GM13977 (cell line): ENCODE measurements at regions not wholly inside any gene's neighbourhood (a gene's known extent, or its start where the extent isn't known, plus 50 kb on each side); places are given as distances from the start of the nearest gene placed in this dataset.

Experiments
- DNase-seq: peaks from one replicate; pipeline ENCODE4 v3.0.0; 2012; ENCODE audit warnings: low spot score
- in situ Hi-C: fragments of 300-500 bp; cut with MboI; formaldehyde crosslinking; loops from one replicate; pipeline ENCODE4 v1.12.0; 2022; ENCODE audit warnings: low sequenced_read_pairs, low pct_unique_long_range_greater_than_20kb, mixed read lengths, inconsistent platforms; ENCODE audit not compliant: unreplicated experiment
- TF ChIP-seq, protein P1 (sequence below): IDR thresholded peaks from 2 replicates; pipeline ENCODE4 v1.5.1; 2012; ENCODE audit warnings: mild to moderate bottlenecking, control low read depth; ENCODE audit not compliant: insufficient read depth; ENCODE audit errors: extremely low read depth, missing control alignments

DNA sequence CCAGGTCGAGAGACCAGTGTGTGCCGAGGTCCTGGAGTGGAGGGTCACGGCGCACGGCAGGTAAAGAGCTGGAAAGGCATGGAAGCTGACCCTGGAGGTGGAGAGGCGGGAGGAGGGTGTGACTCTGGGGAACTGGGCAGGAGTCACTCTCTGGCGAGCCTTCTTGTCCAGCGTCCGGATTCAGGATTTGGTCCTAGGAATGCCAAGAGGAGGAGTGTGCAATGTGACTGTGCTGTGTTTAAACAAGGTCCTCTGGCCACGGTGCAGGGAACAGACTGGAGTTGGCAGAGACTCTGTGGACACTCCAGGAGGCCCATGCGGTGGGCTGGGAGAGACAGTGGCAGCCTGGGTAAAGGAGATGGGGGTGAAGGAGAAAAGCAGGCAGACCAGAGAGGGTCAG lies 64.2 kb upstream of the CASZ1 start:
- no peak for DNase-seq
- in situ Hi-C loops = no loop called here
- TF ChIP-seq, protein P1, sequence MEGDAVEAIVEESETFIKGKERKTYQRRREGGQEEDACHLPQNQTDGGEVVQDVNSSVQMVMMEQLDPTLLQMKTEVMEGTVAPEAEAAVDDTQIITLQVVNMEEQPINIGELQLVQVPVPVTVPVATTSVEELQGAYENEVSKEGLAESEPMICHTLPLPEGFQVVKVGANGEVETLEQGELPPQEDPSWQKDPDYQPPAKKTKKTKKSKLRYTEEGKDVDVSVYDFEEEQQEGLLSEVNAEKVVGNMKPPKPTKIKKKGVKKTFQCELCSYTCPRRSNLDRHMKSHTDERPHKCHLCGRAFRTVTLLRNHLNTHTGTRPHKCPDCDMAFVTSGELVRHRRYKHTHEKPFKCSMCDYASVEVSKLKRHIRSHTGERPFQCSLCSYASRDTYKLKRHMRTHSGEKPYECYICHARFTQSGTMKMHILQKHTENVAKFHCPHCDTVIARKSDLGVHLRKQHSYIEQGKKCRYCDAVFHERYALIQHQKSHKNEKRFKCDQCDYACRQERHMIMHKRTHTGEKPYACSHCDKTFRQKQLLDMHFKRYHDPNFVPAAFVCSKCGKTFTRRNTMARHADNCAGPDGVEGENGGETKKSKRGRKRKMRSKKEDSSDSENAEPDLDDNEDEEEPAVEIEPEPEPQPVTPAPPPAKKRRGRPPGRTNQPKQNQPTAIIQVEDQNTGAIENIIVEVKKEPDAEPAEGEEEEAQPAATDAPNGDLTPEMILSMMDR = no peak

DNA sequence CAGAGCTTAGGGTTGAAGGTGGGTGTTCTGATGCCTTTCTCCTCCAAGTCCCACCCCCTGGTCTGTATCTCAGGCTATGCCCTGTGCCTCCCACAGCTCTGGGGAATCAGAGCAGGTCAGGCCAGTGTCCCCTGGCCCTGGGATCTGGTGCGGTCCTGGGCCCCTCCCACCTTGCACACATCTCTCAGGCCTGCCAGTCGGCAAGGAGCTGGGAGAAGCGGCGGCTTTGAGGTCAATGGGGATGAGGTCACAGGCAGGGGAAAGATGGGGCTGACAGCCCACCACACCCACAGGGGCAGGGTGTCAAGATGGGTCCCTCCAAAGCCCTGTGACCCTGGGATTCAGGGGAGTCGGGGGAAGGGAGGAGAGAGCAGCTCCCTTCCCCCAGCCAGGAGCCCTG lies 65.4 kb upstream of the CASZ1 start:
- in situ Hi-C loops = no loop called here
- TF ChIP-seq, protein P1 = no peak
- no peak for DNase-seq

DNA sequence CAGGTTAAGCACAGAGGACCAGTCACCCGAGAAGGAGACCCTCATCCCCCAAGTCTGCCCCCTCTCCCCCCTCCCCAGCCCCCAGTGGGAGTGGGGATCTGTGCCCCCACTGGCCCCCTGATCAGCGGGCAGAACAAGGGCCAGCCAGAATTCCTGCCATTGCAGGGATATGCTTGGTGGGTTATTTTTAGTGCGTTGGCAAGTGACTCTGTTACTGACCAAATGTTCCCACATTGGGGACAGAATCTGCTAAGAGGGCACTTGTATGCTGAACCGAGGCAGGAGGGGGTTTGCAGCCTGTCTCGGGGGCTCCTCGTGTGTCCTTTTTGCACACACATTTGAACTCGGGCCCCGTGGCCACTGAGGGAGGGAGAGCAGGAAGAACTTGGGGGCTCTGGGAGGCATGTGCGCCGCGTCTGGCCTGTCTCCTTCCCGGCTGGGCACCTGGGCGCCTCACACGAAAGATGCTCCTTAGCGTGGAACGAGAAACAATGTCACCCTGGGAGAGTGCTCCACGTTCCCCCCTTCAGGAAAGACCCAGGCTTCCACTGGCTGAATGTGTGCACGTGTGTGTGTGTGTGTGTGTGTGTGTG lies 66.4 kb upstream of the CASZ1 start:
- DNase-seq = no peak
- TF ChIP-seq, protein P1 = no peak
- in situ Hi-C loops = no loop called here

DNA sequence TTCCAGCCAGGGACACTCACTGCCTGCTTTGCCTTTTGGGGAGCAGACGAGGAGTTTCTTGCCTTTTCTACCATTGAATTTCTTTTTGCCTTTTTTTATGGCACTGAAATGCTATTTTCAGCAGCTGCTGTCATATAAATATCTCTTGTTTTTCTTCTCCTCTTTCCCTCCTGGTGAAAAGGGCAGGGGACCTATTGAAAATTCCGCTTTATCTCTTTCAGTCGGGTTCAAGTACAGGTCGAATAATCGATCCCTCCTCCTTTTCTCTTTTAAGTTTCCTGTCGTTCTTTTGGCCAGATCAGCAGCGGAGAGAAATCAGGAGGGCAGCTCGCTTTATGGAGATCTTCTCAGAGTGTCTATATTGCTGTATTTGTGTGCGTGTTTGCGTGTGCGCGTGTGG lies 67.4 kb upstream of the CASZ1 start:
- in situ Hi-C loops = no loop called here
- TF ChIP-seq, protein P1 = no peak
- no peak for DNase-seq

DNA sequence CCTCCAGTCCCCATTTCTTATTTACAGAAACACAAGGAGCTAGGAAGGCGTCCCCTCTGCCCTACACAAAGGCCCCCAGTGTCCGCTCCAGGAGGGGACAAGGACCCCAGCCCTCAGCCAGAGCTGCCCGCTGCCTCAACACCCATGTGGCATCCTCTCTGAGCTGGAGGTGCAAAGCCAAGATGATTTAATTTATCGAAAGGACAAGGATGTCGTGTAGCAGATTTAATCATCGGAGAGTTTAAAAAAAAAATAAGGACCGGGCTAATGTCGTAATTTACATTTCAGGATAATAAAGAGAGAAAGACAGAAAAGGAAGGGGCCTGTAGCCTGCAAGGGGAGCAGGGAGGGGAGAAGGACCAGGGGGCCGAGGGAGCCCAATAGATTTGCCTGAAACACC lies 68.3 kb upstream of the CASZ1 start:
- in situ Hi-C loops = no loop called here
- TF ChIP-seq, protein P1 = no peak
- no peak for DNase-seq

DNA sequence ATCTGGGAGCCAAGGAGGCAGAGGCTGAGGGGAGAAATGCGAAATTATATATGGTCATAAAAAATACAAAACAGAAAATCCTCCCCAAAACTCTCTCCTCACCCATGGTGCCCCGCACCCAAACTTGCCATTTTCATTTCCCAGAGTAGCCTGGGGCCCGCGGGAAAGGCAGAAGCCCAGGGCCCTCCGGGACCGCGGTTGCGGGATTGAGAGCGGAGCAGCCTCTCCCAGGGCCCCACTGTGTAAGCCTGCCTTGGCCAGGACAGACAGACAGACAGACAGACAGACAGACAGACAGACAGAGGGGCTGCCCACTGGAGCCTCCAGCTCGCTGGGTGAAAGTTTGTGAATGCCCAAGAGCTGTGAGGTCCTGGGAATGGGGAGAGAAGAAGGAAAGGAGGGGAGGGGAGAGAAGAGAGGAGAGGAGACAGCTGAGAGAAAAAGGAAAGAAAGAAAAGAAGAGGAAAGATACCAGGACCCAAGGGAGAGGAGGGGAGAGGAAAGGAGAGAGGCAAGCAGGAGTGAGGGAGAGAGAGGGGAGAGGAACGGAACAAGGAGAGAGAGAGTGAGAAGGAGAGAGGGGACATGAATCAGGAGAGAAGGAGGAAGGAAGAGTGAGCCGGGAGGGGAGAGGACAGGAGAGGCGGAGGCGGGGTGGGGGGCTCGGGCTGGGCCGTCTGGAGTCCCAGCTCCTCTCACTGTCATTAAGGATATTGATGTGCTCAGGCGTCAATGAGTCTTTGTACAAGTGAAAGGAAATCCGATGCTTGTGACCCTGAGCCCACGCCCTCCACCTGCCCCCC lies 69.3 kb upstream of the CASZ1 start:
- TF ChIP-seq, protein P1 = no peak
- DNase-seq = no peak
- in situ Hi-C loops = no loop called here
